Neural cell (in vitro differentiated cells): ENCODE measurements at regions not wholly inside any gene's neighbourhood (a gene's known extent, or its start where the extent isn't known, plus 50 kb on each side); places are given as distances from the start of the nearest gene placed in this dataset.

ENCODE experiments used
- H2AFZ ChIP-seq: fragments of 200-600, 300-800 bp; sonication (generic), shearing (Covaris generic); 2 replicates; pipeline ENCODE4 v1.6.0; 2014; ENCODE audit warnings: low read depth, mild to moderate bottlenecking, antibody characterized with exemption, low read length, moderate library complexity
- H3F3A ChIP-seq: fragments of 200-600 bp; shearing (Covaris generic); 2 replicates; pipeline ENCODE4 v1.6.1; 2016; ENCODE audit warnings: mild to moderate bottlenecking, moderate library complexity, mixed read lengths, antibody characterized with exemption, low read length; ENCODE audit not compliant: insufficient read depth, poor library complexity, severe bottlenecking
- H3K27ac ChIP-seq: fragments of 200-600, 300-800 bp; sonication (generic), shearing (Covaris generic); 2 replicates; pipeline ENCODE4 v1.5.1; 2014; ENCODE audit warnings: mild to moderate bottlenecking, low read length, moderate library complexity
- H3K27me3 ChIP-seq: fragments of 300-800, 200-600 bp; sonication (generic), shearing (Covaris generic); 2 replicates; pipeline ENCODE4 v1.6.0; 2014; ENCODE audit warnings: mild to moderate bottlenecking, low read depth, low read length, moderate library complexity; ENCODE audit not compliant: insufficient read depth
- H3K36me3 ChIP-seq: fragments of 300-800, 200-600 bp; sonication (generic), shearing (Covaris generic); 2 replicates; pipeline ENCODE4 v1.5.1; 2014; ENCODE audit warnings: mild to moderate bottlenecking, antibody characterized with exemption, low read length, moderate library complexity; ENCODE audit not compliant: insufficient read depth
- H3K4me2 ChIP-seq: fragments of 300-800, 200-600 bp; sonication (generic), shearing (Covaris generic); 2 replicates; pipeline ENCODE4 v1.6.0; 2014; ENCODE audit warnings: mild to moderate bottlenecking, low read length
- H3K4me3 ChIP-seq: fragments of 300-800, 200-600 bp; sonication (generic), shearing (Covaris generic); 2 replicates; pipeline ENCODE4 v1.5.1; 2014; ENCODE audit warnings: mild to moderate bottlenecking, low read length, moderate library complexity
- H3K79me2 ChIP-seq: fragments of 200-600 bp; shearing (Covaris generic); replicated peaks from 2 replicates; pipeline ENCODE4 v1.6.0; 2014; ENCODE audit warnings: mild to moderate bottlenecking, low read length, moderate library complexity; ENCODE audit not compliant: insufficient read depth
- H3K9ac ChIP-seq: fragments of 300-800, 200-600 bp; sonication (generic), shearing (Covaris generic); 2 replicates; pipeline ENCODE4 v1.6.1; 2016; ENCODE audit warnings: mild to moderate bottlenecking, low read length, mixed read lengths
- H3K9me2 ChIP-seq: fragments of 200-600 bp; shearing (Covaris generic); 2 replicates; pipeline ENCODE4 v1.6.1; 2016; ENCODE audit warnings: mild to moderate bottlenecking, low read length, mixed read lengths; ENCODE audit not compliant: insufficient read depth
- H3K9me3 ChIP-seq: fragments of 200-600, 300-800 bp; sonication (generic), shearing (Covaris generic); 2 replicates; pipeline ENCODE4 v1.6.1; 2016; ENCODE audit warnings: mild to moderate bottlenecking, mixed run types, low read length, moderate library complexity, mixed read lengths
- H4K20me1 ChIP-seq: fragments of 200-600 bp; shearing (Covaris generic); 2 replicates; pipeline ENCODE4 v1.6.1; 2016; ENCODE audit warnings: mild to moderate bottlenecking, mixed run types; ENCODE audit not compliant: insufficient read depth
- EP300 ChIP-seq: fragments of 450-650 bp; conservative IDR thresholded peaks from 2 replicates; pipeline ENCODE4 v1.6.1; 2014; ENCODE audit warnings: antibody characterized with exemption, mild to moderate bottlenecking, moderate library complexity; ENCODE audit not compliant: poor library complexity, severe bottlenecking
- EZH2 ChIP-seq: fragments of 200-600, 300-800 bp; shearing (Covaris generic), sonication (generic); IDR thresholded peaks from 2 replicates; pipeline ENCODE4 v1.6.1; 2014; ENCODE audit warnings: antibody characterized with exemption, low read length, borderline replicate concordance, mild to moderate bottlenecking; ENCODE audit not compliant: insufficient read depth, poor library complexity, severe bottlenecking
- MXI1 ChIP-seq: fragments of 450-650 bp; conservative IDR thresholded peaks from 2 replicates; pipeline ENCODE4 v1.6.1; 2014; ENCODE audit warnings: antibody characterized with exemption, mild to moderate bottlenecking; ENCODE audit not compliant: poor library complexity, severe bottlenecking
- POLR2AphosphoS5 ChIP-seq: IDR thresholded peaks from 2 replicates; pipeline ENCODE4 v1.6.1; 2012
- RAD21 ChIP-seq: fragments of 450-650 bp; conservative IDR thresholded peaks from 2 replicates; pipeline ENCODE4 v1.6.1; 2014; ENCODE audit warnings: antibody characterized with exemption, mild to moderate bottlenecking, moderate library complexity
- SMC3 ChIP-seq: fragments of 450-650 bp; conservative IDR thresholded peaks from 2 replicates; pipeline ENCODE4 v1.6.1; 2014; ENCODE audit warnings: antibody characterized with exemption, mild to moderate bottlenecking, moderate library complexity; ENCODE audit not compliant: poor library complexity
- TAF1 ChIP-seq: IDR thresholded peaks from 2 replicates; pipeline ENCODE4 v1.6.1; 2012; ENCODE audit warnings: low read depth
- TF ChIP-seq, protein P1 (sequence below): fragments of 450-650 bp; IDR thresholded peaks from 2 replicates; pipeline ENCODE4 v1.5.1; 2014; ENCODE audit warnings: antibody characterized with exemption, mild to moderate bottlenecking, moderate library complexity; ENCODE audit not compliant: poor library complexity, severe bottlenecking
- TF ChIP-seq, protein P2 (sequence below): IDR thresholded peaks from 2 replicates; pipeline ENCODE4 v1.6.1; 2012; ENCODE audit warnings: borderline replicate concordance

DNA sequence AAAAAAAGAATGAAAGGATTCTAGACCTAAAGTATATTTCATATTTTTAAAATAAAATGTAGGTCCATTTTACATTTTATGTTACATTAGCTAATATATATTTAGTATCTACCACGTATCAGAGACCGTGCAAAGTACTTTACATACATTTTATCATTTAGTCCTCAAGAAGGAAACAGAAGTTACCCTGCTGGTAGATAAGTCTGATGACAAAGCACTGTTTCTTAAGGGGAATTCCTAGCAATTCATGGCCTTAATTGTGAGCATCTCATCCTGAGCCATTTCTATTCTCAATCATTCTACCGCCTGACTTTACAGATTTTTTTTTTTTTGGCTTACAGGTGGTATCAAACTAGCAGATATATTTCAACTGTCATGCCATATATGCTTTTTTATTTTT, 367.7 kb downstream of the PRELID2 start:
- Histone ChIP-seq H3F3A (no peaks in the 10 kb centered on the region), H3K4me3 (no peak overlapping the region), H2AFZ (no peak overlapping the region), H4K20me1 (no peaks in the 10 kb centered on the region), H3K4me2 (no peak overlapping the region), H3K27ac (no peak overlapping the region), H3K79me2 (no peaks in the 10 kb centered on the region), H3K9me3 (no peaks in the 10 kb centered on the region), H3K9me2 (no peaks in the 10 kb centered on the region), H3K9ac (no peak overlapping the region), H3K27me3 (no peaks in the 10 kb centered on the region), H3K36me3 (no peaks in the 10 kb centered on the region)
- no peak for TF ChIP-seq EP300
- no peak for TF ChIP-seq RAD21
- no peak for TF ChIP-seq MXI1
- TF ChIP-seq, protein P1, sequence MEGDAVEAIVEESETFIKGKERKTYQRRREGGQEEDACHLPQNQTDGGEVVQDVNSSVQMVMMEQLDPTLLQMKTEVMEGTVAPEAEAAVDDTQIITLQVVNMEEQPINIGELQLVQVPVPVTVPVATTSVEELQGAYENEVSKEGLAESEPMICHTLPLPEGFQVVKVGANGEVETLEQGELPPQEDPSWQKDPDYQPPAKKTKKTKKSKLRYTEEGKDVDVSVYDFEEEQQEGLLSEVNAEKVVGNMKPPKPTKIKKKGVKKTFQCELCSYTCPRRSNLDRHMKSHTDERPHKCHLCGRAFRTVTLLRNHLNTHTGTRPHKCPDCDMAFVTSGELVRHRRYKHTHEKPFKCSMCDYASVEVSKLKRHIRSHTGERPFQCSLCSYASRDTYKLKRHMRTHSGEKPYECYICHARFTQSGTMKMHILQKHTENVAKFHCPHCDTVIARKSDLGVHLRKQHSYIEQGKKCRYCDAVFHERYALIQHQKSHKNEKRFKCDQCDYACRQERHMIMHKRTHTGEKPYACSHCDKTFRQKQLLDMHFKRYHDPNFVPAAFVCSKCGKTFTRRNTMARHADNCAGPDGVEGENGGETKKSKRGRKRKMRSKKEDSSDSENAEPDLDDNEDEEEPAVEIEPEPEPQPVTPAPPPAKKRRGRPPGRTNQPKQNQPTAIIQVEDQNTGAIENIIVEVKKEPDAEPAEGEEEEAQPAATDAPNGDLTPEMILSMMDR, result no peak
- TF ChIP-seq EZH2, result no peak
- no peak for TF ChIP-seq SMC3
- TF ChIP-seq, protein P2, sequence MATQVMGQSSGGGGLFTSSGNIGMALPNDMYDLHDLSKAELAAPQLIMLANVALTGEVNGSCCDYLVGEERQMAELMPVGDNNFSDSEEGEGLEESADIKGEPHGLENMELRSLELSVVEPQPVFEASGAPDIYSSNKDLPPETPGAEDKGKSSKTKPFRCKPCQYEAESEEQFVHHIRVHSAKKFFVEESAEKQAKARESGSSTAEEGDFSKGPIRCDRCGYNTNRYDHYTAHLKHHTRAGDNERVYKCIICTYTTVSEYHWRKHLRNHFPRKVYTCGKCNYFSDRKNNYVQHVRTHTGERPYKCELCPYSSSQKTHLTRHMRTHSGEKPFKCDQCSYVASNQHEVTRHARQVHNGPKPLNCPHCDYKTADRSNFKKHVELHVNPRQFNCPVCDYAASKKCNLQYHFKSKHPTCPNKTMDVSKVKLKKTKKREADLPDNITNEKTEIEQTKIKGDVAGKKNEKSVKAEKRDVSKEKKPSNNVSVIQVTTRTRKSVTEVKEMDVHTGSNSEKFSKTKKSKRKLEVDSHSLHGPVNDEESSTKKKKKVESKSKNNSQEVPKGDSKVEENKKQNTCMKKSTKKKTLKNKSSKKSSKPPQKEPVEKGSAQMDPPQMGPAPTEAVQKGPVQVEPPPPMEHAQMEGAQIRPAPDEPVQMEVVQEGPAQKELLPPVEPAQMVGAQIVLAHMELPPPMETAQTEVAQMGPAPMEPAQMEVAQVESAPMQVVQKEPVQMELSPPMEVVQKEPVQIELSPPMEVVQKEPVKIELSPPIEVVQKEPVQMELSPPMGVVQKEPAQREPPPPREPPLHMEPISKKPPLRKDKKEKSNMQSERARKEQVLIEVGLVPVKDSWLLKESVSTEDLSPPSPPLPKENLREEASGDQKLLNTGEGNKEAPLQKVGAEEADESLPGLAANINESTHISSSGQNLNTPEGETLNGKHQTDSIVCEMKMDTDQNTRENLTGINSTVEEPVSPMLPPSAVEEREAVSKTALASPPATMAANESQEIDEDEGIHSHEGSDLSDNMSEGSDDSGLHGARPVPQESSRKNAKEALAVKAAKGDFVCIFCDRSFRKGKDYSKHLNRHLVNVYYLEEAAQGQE, result no peak
- TF ChIP-seq TAF1, result no peak
- no peak for TF ChIP-seq POLR2AphosphoS5

DNA sequence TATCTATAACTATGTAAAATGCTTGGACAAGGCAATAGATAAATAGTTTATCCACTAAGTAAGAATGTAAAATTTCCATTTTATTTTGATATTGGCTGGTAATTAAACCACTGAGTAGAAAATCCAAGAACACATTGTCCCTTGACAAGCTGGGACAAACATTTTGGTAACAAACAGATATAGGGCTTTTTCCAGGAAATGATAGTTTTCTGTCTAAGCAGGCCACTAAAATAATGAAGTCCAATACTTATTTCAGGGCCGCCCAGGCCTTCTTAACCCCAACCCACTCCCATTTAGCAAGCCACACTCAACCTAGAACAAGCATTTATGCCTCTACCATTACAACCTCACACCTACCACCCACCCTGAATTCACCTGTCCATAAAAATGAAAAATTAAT, 368.6 kb downstream of the PRELID2 start:
- H2AFZ ChIP-seq, result no peak overlapping the region
- H4K20me1 ChIP-seq, result no peaks in the 10 kb centered on the region
- H3K79me2 ChIP-seq, result no peaks in the 10 kb centered on the region
- TF ChIP-seq SMC3 (no peak), RAD21 (no peak), POLR2AphosphoS5 (no peak), EZH2 (no peak), TAF1 (no peak)
- TF ChIP-seq, protein P1, result no peak
- H3K4me2 ChIP-seq, result no peak overlapping the region
- H3F3A ChIP-seq, result no peaks in the 10 kb centered on the region
- H3K9me3 ChIP-seq, result no peaks in the 10 kb centered on the region
- no peak overlapping the region for H3K27ac ChIP-seq
- H3K9ac ChIP-seq, result no peak overlapping the region
- H3K27me3 ChIP-seq, result no peaks in the 10 kb centered on the region
- no peak overlapping the region for H3K4me3 ChIP-seq
- H3K36me3 ChIP-seq, result no peaks in the 10 kb centered on the region
- no peaks in the 10 kb centered on the region for H3K9me2 ChIP-seq
